Caco-2 (cell line): ENCODE measurements at regions not wholly inside any gene's neighbourhood (a gene's known extent, or its start where the extent isn't known, plus 50 kb on each side); places are given as distances from the start of the nearest gene placed in this dataset.

Experiments used
- BruUV-seq: library from RNA; stranded (reverse); fragments of 400-500 nt; replicated peaks from 2 replicates; lab custom pipeline; 2021; lab: Mats Ljungman, UMichigan
- CTCF ChIA-PET: fragments of 300-600 bp; sonication (Branson Sonifier 250); formaldehyde crosslinking; loops from one replicate; lab custom pipeline; 2022; ENCODE audit warnings: antibody characterized with exemption; lab: Charles Lee
- POLR2A ChIA-PET: fragments of 300-600 bp; sonication (Branson Sonifier 250); formaldehyde crosslinking; loops from one replicate; lab custom pipeline; 2022; ENCODE audit warnings: antibody characterized with exemption; lab: Charles Lee
- DNase-seq, 2 experiments: peaks; one replicate each; pipeline versions ENCODE4 v3.0.0 to v3.0.0-alpha.2; 2020 to 2022
- H3K27me3 ChIP-seq: replicated peaks from 2 replicates; pipeline ENCODE4 v1.6.0; 2011; ENCODE audit warnings: low read length; ENCODE audit not compliant: control insufficient read depth, insufficient read depth
- H3K36me3 ChIP-seq: 2 replicates; pipeline ENCODE4 v1.5.1; 2011; ENCODE audit warnings: low read length; ENCODE audit not compliant: control insufficient read depth, insufficient read depth
- H3K4me1 ChIP-seq: fragments of 250-450 bp; sonication (Bioruptor Pico); 2 replicates; pipeline ENCODE4 v1.5.1; 2020; ENCODE audit warnings: mild to moderate bottlenecking
- H3K4me3 ChIP-seq: 2 replicates; pipeline ENCODE4 v1.5.1; 2011; ENCODE audit warnings: low read depth, mild to moderate bottlenecking, control low read depth, low read length
- H3K9me3 ChIP-seq: fragments of 250-450 bp; sonication (Bioruptor Pico); 2 replicates; pipeline ENCODE4 v1.5.1; 2020; ENCODE audit warnings: mild to moderate bottlenecking, moderate library complexity
- H3K27ac Mint-ChIP-seq: one replicate; pipeline ENCODE4 v1.8.0; 2022; ENCODE audit warnings: mixed read lengths; ENCODE audit not compliant: unreplicated experiment
- H3K27me3 Mint-ChIP-seq: one replicate; pipeline ENCODE4 v1.8.0; 2022; ENCODE audit warnings: mixed read lengths; ENCODE audit not compliant: insufficient read depth, unreplicated experiment
- H3K36me3 Mint-ChIP-seq: one replicate; pipeline ENCODE4 v1.8.0; 2022; ENCODE audit warnings: mild to moderate bottlenecking, mixed read lengths; ENCODE audit not compliant: insufficient read depth, unreplicated experiment
- H3K4me1 Mint-ChIP-seq: one replicate; pipeline ENCODE4 v1.8.0; 2022; ENCODE audit warnings: low read depth, mixed read lengths; ENCODE audit not compliant: unreplicated experiment
- H3K4me3 Mint-ChIP-seq: one replicate; pipeline ENCODE4 v1.8.0; 2022; ENCODE audit warnings: mild to moderate bottlenecking, moderate library complexity, mixed read lengths; ENCODE audit not compliant: unreplicated experiment
- H3K9me3 Mint-ChIP-seq: one replicate; pipeline ENCODE4 v1.8.0; 2022; ENCODE audit warnings: mixed read lengths; ENCODE audit not compliant: unreplicated experiment
- intact Hi-C: fragments of 100-400 bp; cut with micrococcal nuclease; formaldehyde crosslinking; loops from one replicate; pipeline ENCODE4 v1.10.0; 2022; ENCODE audit not compliant: unreplicated experiment
- TF ChIP-seq, protein P1 (sequence below), 2 experiments: fragments of 200-600 bp in 1 of 2; IDR thresholded peaks; 1 replicate in 1 of 2; 2 replicates in 1 of 2; pipeline versions ENCODE4 v1.5.1 to v1.8.0; 2011 to 2022; ENCODE audit warnings: antibody characterized with exemption in 1 of 2, control low read depth in 1 of 2, inconsistent platforms in 1 of 2, low read depth in 1 of 2, low read length in 1 of 2, mild to moderate bottlenecking in 1 of 2, moderate library complexity in 1 of 2; ENCODE audit not compliant: insufficient read depth in 1 of 2, severe bottlenecking in 1 of 2, unreplicated experiment in 1 of 2

GRCh38 chr12:103247531-103247930 is 248.2 kb downstream of the C12orf42 start:
- Histone ChIP-seq H3K9me3 (no peaks in the 10 kb centered on the region), H3K4me3 (no peak overlapping the region), H3K36me3 (no peaks in the 10 kb centered on the region), H3K4me1 (no peaks in the 10 kb centered on the region), H3K27me3 (no peaks in the 10 kb centered on the region)
- intact Hi-C loops = no loop called here
- TF ChIP-seq, protein P1, sequence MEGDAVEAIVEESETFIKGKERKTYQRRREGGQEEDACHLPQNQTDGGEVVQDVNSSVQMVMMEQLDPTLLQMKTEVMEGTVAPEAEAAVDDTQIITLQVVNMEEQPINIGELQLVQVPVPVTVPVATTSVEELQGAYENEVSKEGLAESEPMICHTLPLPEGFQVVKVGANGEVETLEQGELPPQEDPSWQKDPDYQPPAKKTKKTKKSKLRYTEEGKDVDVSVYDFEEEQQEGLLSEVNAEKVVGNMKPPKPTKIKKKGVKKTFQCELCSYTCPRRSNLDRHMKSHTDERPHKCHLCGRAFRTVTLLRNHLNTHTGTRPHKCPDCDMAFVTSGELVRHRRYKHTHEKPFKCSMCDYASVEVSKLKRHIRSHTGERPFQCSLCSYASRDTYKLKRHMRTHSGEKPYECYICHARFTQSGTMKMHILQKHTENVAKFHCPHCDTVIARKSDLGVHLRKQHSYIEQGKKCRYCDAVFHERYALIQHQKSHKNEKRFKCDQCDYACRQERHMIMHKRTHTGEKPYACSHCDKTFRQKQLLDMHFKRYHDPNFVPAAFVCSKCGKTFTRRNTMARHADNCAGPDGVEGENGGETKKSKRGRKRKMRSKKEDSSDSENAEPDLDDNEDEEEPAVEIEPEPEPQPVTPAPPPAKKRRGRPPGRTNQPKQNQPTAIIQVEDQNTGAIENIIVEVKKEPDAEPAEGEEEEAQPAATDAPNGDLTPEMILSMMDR (IDR thresholded peaks at IDR 0.05; ENCODE audit: insufficient read depth in 1 of 2, low read depth in 1 of 2, low read length in 1 of 2, severe bottlenecking in 1 of 2, unreplicated experiment in 1 of 2) = no peak
- no peaks in the 10 kb centered on the region for H3K36me3 Mint-ChIP-seq
- POLR2A ChIA-PET = no interaction called here
- no TSS peak for BruUV-seq
- CTCF ChIA-PET = no interaction called here
- H3K4me1 Mint-ChIP-seq = peaks cover 11% of the 10 kb centered on the region
- DNase-seq = no peak
- no peaks in the 10 kb centered on the region for H3K27me3 Mint-ChIP-seq
- no peak overlapping the region for H3K4me3 Mint-ChIP-seq
- peak overlapping the region; percentile 45 for H3K27ac Mint-ChIP-seq
- no peaks in the 10 kb centered on the region for H3K9me3 Mint-ChIP-seq

GRCh38 chr12:103249607-103250006 is 246.2 kb downstream of the C12orf42 start:
- Histone ChIP-seq H3K4me1 (no peaks in the 10 kb centered on the region), H3K36me3 (no peaks in the 10 kb centered on the region), H3K9me3 (no peaks in the 10 kb centered on the region), H3K27me3 (no peaks in the 10 kb centered on the region), H3K4me3 (no peak overlapping the region)
- Mint-ChIP-seq H3K27ac (no peak overlapping the region), H3K4me3 (no peak overlapping the region), H3K36me3 (no peaks in the 10 kb centered on the region), H3K27me3 (no peaks in the 10 kb centered on the region), H3K4me1 (peaks cover 11% of the 10 kb centered on the region), H3K9me3 (no peaks in the 10 kb centered on the region)
- intact Hi-C loops = no loop called here
- peak in 1 of 2 experiments; percentile 15 for DNase-seq
- ChIA-PET CTCF (no interaction called here), POLR2A (no interaction called here)
- no TSS peak for BruUV-seq
- TF ChIP-seq, protein P1 (IDR thresholded peaks at IDR 0.05; ENCODE audit: insufficient read depth in 1 of 2, low read depth in 1 of 2, low read length in 1 of 2, severe bottlenecking in 1 of 2, unreplicated experiment in 1 of 2) = no peak

DNA sequence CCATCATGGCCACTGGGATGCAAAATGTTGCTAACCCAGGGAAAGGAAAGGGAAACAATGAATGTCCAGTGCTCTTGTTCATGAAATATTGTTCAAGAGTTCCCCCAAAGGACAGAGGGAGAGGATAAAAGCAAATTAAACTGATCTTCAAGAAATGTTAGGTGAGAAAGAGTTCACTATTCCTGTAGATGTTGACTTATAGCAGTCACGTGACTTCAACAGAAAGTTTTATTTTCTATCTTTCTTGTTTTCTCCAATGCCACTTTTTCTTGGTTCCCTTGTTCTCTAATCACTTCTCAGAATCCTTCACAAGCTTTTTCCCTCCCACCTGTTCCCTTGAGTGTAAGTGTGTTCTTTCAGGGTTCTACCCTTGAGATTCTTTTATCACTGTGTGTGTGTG is 245.3 kb downstream of the C12orf42 start:
- Mint-ChIP-seq H3K27me3 (no peaks in the 10 kb centered on the region), H3K36me3 (no peaks in the 10 kb centered on the region)

More for the DNA sequence above, 245.3 kb downstream of the C12orf42 start:
- no TSS peak for BruUV-seq
- CTCF ChIA-PET = no interaction called here
- POLR2A ChIA-PET = no interaction called here
- no peaks in the 10 kb centered on the region for H3K9me3 ChIP-seq
- Mint-ChIP-seq H3K4me3 (no peak overlapping the region), H3K9me3 (no peaks in the 10 kb centered on the region), H3K27ac (no peak overlapping the region), H3K4me1 (peaks cover 10% of the 10 kb centered on the region)
- intact Hi-C loops = no loop called here
- H3K27me3 ChIP-seq = no peaks in the 10 kb centered on the region
- TF ChIP-seq, protein P1 (IDR thresholded peaks at IDR 0.05; ENCODE audit: insufficient read depth in 1 of 2, low read depth in 1 of 2, low read length in 1 of 2, severe bottlenecking in 1 of 2, unreplicated experiment in 1 of 2) = no peak
- H3K36me3 ChIP-seq = no peaks in the 10 kb centered on the region
- no peaks in the 10 kb centered on the region for H3K4me1 ChIP-seq
- DNase-seq = no peak
- no peak overlapping the region for H3K4me3 ChIP-seq
